ENCODE measurements at regions not wholly inside any gene's neighbourhood (a gene's known extent, or its start where the extent isn't known, plus 50 kb on each side); places are given as distances from the start of the nearest gene placed in this dataset.
A peak's percentile ranks its signal among the peaks of the same experiment; 100 is the strongest.

- H3K36me3 ChIP-seq (replicated peaks; ENCODE audit: low read depth, low read length), result no peaks in the 10 kb centered on the region
Observed at GRCh38 chrX:43525901-43526610, 130.0 kb upstream of the MAOA start.

GRCh38 chrX:43526878-43527277 is 129.2 kb upstream of the MAOA start:
- no peak for TF ChIP-seq EZH2phosphoT487 (IDR thresholded peaks at IDR 0.05; ENCODE audit: low read depth)
- TF ChIP-seq, protein P1, sequence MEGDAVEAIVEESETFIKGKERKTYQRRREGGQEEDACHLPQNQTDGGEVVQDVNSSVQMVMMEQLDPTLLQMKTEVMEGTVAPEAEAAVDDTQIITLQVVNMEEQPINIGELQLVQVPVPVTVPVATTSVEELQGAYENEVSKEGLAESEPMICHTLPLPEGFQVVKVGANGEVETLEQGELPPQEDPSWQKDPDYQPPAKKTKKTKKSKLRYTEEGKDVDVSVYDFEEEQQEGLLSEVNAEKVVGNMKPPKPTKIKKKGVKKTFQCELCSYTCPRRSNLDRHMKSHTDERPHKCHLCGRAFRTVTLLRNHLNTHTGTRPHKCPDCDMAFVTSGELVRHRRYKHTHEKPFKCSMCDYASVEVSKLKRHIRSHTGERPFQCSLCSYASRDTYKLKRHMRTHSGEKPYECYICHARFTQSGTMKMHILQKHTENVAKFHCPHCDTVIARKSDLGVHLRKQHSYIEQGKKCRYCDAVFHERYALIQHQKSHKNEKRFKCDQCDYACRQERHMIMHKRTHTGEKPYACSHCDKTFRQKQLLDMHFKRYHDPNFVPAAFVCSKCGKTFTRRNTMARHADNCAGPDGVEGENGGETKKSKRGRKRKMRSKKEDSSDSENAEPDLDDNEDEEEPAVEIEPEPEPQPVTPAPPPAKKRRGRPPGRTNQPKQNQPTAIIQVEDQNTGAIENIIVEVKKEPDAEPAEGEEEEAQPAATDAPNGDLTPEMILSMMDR (IDR thresholded peaks at IDR 0.05; ENCODE audit: low read depth, low read length), result no peak
- no peaks in the 10 kb centered on the region for H3K9me3 ChIP-seq (ENCODE audit: insufficient read depth, low read length)
- H3K79me2 ChIP-seq (ENCODE audit: low read length), result no peaks in the 10 kb centered on the region
- H3K27me3 ChIP-seq (ENCODE audit: low read depth, low read length), result no peaks in the 10 kb centered on the region
- no peak overlapping the region for H2AFZ ChIP-seq (ENCODE audit: low read depth, low read length)
- no peak overlapping the region for H3K27ac ChIP-seq (ENCODE audit: low read length)
- H4K20me1 ChIP-seq (ENCODE audit: insufficient read depth, low read length), result no peaks in the 10 kb centered on the region
- H3K9ac ChIP-seq (ENCODE audit: low read length), result no peak overlapping the region
- H3K4me1 ChIP-seq (ENCODE audit: low read length), result peaks cover 16% of the 10 kb centered on the region
- no peaks in the 10 kb centered on the region for H3K36me3 ChIP-seq (replicated peaks; ENCODE audit: low read depth, low read length)
- H3K4me2 ChIP-seq (ENCODE audit: low read length), result no peak overlapping the region
- H3K4me3 ChIP-seq (ENCODE audit: low read length), result no peak overlapping the region

More at GRCh38 chrX:43525901-43526610, 130.0 kb upstream of the MAOA start:
- H3K9me3 ChIP-seq (ENCODE audit: insufficient read depth, low read length), result no peaks in the 10 kb centered on the region
- no peaks in the 10 kb centered on the region for H4K20me1 ChIP-seq (ENCODE audit: insufficient read depth, low read length)
- H3K9ac ChIP-seq (ENCODE audit: low read length), result no peak overlapping the region
- peaks cover 11% of the 10 kb centered on the region for H3K4me1 ChIP-seq (ENCODE audit: low read length)
- H3K4me2 ChIP-seq (ENCODE audit: low read length), result no peak overlapping the region
- H3K4me3 ChIP-seq (ENCODE audit: low read length), result no peak overlapping the region
- no peaks in the 10 kb centered on the region for H3K79me2 ChIP-seq (ENCODE audit: low read length)
- H2AFZ ChIP-seq (ENCODE audit: low read depth, low read length), result no peak overlapping the region
- TF ChIP-seq, protein P1 (IDR thresholded peaks at IDR 0.05; ENCODE audit: low read depth, low read length), result no peak
- TF ChIP-seq EZH2phosphoT487 (IDR thresholded peaks at IDR 0.05; ENCODE audit: low read depth), result no peak
- H3K27ac ChIP-seq (ENCODE audit: low read length), result no peak overlapping the region
- H3K27me3 ChIP-seq (ENCODE audit: low read depth, low read length), result no peaks in the 10 kb centered on the region

DNA sequence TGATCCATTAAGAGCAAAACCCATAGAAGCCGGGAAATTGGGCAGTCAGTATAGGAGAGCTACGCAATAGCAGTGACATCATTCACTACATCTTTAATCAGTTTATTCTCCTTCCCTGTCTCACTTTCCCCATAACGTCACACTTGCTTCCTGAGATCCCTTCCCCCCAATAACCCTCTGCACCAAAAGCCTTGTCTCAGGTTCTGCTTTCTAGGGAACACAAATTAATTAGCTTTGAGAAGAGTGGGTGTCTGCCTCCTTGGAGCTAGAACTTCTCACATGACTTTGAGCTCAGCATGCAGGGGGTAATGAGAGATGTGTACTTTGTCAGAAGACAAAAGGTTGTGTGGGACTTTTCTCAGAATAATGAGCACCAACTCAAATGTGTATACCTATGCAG is 128.3 kb upstream of the MAOA start:
- no peaks in the 10 kb centered on the region for H3K36me3 ChIP-seq (replicated peaks; ENCODE audit: low read depth, low read length)
- H3K4me1 ChIP-seq (ENCODE audit: low read length), result peaks cover 16% of the 10 kb centered on the region
- TF ChIP-seq EZH2phosphoT487 (IDR thresholded peaks at IDR 0.05; ENCODE audit: low read depth), result no peak
- TF ChIP-seq, protein P1 (IDR thresholded peaks at IDR 0.05; ENCODE audit: low read depth, low read length), result no peak
- no peak overlapping the region for H3K4me3 ChIP-seq (ENCODE audit: low read length)
- H3K79me2 ChIP-seq (ENCODE audit: low read length), result no peaks in the 10 kb centered on the region
- H3K27ac ChIP-seq (ENCODE audit: low read length), result no peak overlapping the region
- H3K27me3 ChIP-seq (ENCODE audit: low read depth, low read length), result no peaks in the 10 kb centered on the region
- H3K9ac ChIP-seq (ENCODE audit: low read length), result no peak overlapping the region
- no peaks in the 10 kb centered on the region for H3K9me3 ChIP-seq (ENCODE audit: insufficient read depth, low read length)
- H3K4me2 ChIP-seq (ENCODE audit: low read length), result no peak overlapping the region
- H2AFZ ChIP-seq (ENCODE audit: low read depth, low read length), result no peak overlapping the region
- H4K20me1 ChIP-seq (ENCODE audit: insufficient read depth, low read length), result no peaks in the 10 kb centered on the region

- H3K36me3 ChIP-seq (replicated peaks; ENCODE audit: low read depth, low read length), result no peaks in the 10 kb centered on the region
- H3K9ac ChIP-seq (ENCODE audit: low read length), result no peak overlapping the region
- H4K20me1 ChIP-seq (ENCODE audit: insufficient read depth, low read length), result no peaks in the 10 kb centered on the region
- H3K4me1 ChIP-seq (ENCODE audit: low read length), result peaks cover 16% of the 10 kb centered on the region
- no peak overlapping the region for H3K27ac ChIP-seq (ENCODE audit: low read length)
- H3K79me2 ChIP-seq (ENCODE audit: low read length), result no peaks in the 10 kb centered on the region
- H3K9me3 ChIP-seq (ENCODE audit: insufficient read depth, low read length), result no peaks in the 10 kb centered on the region
- TF ChIP-seq, protein P1 (IDR thresholded peaks at IDR 0.05; ENCODE audit: low read depth, low read length), result no peak
- TF ChIP-seq EZH2phosphoT487 (IDR thresholded peaks at IDR 0.05; ENCODE audit: low read depth), result no peak
- no peak overlapping the region for H2AFZ ChIP-seq (ENCODE audit: low read depth, low read length)
- peak overlapping the region; percentile 44 for H3K4me2 ChIP-seq (ENCODE audit: low read length)
- H3K4me3 ChIP-seq (ENCODE audit: low read length), result no peak overlapping the region
- no peaks in the 10 kb centered on the region for H3K27me3 ChIP-seq (ENCODE audit: low read depth, low read length)
Observed at GRCh38 chrX:43530837-43531236, 125.3 kb upstream of the MAOA start.
